ENCODE measurements at regions not wholly inside any gene's neighbourhood (a gene's known extent, or its start where the extent isn't known, plus 50 kb on each side); places are given as distances from the start of the nearest gene placed in this dataset.

GRCh38 chr15:31162721-31163510 lies 61.4 kb upstream of the TRPM1 start:
- no peaks in the 10 kb centered on the region for H3K9me3 ChIP-seq (ENCODE audit: control insufficient read depth, insufficient read depth, low read depth, low read length)
- H3K36me3 ChIP-seq (ENCODE audit: control insufficient read depth, insufficient read depth, low read length), result no peaks in the 10 kb centered on the region
- in situ Hi-C loops (cut with HindIII; ENCODE audit: low pct_unique_long_range_greater_than_20kb, low sequenced_read_pairs), result no loop called here
- intact Hi-C loops (cut with micrococcal nuclease; ENCODE audit: unreplicated experiment), result no loop called here
- CTCF ChIA-PET, result no interaction called here
- no peaks in the 10 kb centered on the region for H3K27me3 ChIP-seq (ENCODE audit: control insufficient read depth, insufficient read depth, low read length)
- 0 out of 2 replicates have a peak, but pooled peaks have one; percentile 18 for ATAC-seq
- no TSS peak for BruUV-seq (replicated peaks)
- POLR2A ChIA-PET, result no interaction called here
- H3K4me1 ChIP-seq (ENCODE audit: control insufficient read depth, insufficient read depth, low read length), result peaks cover 2% of the 10 kb centered on the region; the same call in 1 of the 2 replicates
- DNase-seq (ENCODE audit: low read depth, low spot score), result no peak
- TF ChIP-seq TCF7L2 (IDR thresholded peaks at IDR 0.05; ENCODE audit: low read depth, low read length), result no peak
- no peak for TF ChIP-seq SIN3A (IDR thresholded peaks at IDR 0.05; ENCODE audit: borderline replicate concordance, insufficient read depth, low read depth, low read length)
- TF ChIP-seq POLR2AphosphoS5 (IDR thresholded peaks at IDR 0.05; ENCODE audit: low read depth, low read length), result no peak
- no peak for TF ChIP-seq REST (IDR thresholded peaks at IDR 0.05; ENCODE audit: insufficient read depth in 1 of 2, low read depth in 2 of 2, low read length in 1 of 2)
- TF ChIP-seq CTCF (IDR thresholded peaks at IDR 0.05), result no peak
- no peak overlapping the region for H3K4me3 ChIP-seq (ENCODE audit: low read depth in 2 of 2, low read length in 2 of 2)
- H3K27ac ChIP-seq (ENCODE audit: low read length), result no peak overlapping the region

- TF ChIP-seq REST (IDR thresholded peaks at IDR 0.05; ENCODE audit: insufficient read depth in 1 of 2, low read depth in 2 of 2, low read length in 1 of 2) (no peak), POLR2AphosphoS5 (IDR thresholded peaks at IDR 0.05; ENCODE audit: low read depth, low read length) (no peak), CTCF (IDR thresholded peaks at IDR 0.05) (no peak), TCF7L2 (IDR thresholded peaks at IDR 0.05; ENCODE audit: low read depth, low read length) (no peak), SIN3A (IDR thresholded peaks at IDR 0.05; ENCODE audit: borderline replicate concordance, insufficient read depth, low read depth, low read length) (no peak)
- Histone ChIP-seq H3K4me1 (ENCODE audit: control insufficient read depth, insufficient read depth, low read length) (peaks cover 2% of the 10 kb centered on the region; the same call in 1 of the 2 replicates), H3K4me3 (ENCODE audit: low read depth in 2 of 2, low read length in 2 of 2) (no peak overlapping the region), H3K27me3 (ENCODE audit: control insufficient read depth, insufficient read depth, low read length) (no peaks in the 10 kb centered on the region), H3K36me3 (ENCODE audit: control insufficient read depth, insufficient read depth, low read length) (no peaks in the 10 kb centered on the region), H3K27ac (ENCODE audit: low read length) (no peak overlapping the region), H3K9me3 (ENCODE audit: control insufficient read depth, insufficient read depth, low read depth, low read length) (no peaks in the 10 kb centered on the region)
- ATAC-seq (no peak), DNase-seq (ENCODE audit: low read depth, low spot score) (no peak)
- intact Hi-C loops (cut with micrococcal nuclease; ENCODE audit: unreplicated experiment), result no loop called here
- ChIA-PET CTCF (no interaction called here), POLR2A (no interaction called here)
- no TSS peak for BruUV-seq (replicated peaks)
- in situ Hi-C loops (cut with HindIII; ENCODE audit: low pct_unique_long_range_greater_than_20kb, low sequenced_read_pairs), result no loop called here
These were observed 62.4 kb upstream of the TRPM1 start for GRCh38 chr15:31163769-31164572.

Measured in Panc1 (cell line).